Adrenal gland (tissue), 5 donors: ENCODE measurements at regions not wholly inside any gene's neighbourhood (a gene's known extent, or its start where the extent isn't known, plus 50 kb on each side); places are given as distances from the start of the nearest gene placed in this dataset.

Experiments
- POLR2A ChIP-seq, 2 donors: fragments of 450-650 bp; IDR thresholded peaks; one replicate each; pipeline ENCODE4 v1.6.1; 2017; ENCODE audit warnings: antibody characterized with exemption in 2 of 2, mild to moderate bottlenecking in 2 of 2, moderate library complexity in 1 of 2
- TF ChIP-seq, protein P1 (sequence below), 6 experiments: fragments of 450-650 bp in 4 of 6; fragments of 200-600 bp in 2 of 6; sonication (generic) in 1 of 6; IDR thresholded peaks; 1 replicate in 5 of 6; 2 replicates in 1 of 6; pipeline versions ENCODE4 v1.5.1 to v1.8.0; 2016 to 2021; ENCODE audit warnings: antibody characterized with exemption in 6 of 6, mild to moderate bottlenecking in 2 of 6, moderate library complexity in 1 of 6
- donor health status: DM: no; HTN: no; CAD: no.

DNA sequence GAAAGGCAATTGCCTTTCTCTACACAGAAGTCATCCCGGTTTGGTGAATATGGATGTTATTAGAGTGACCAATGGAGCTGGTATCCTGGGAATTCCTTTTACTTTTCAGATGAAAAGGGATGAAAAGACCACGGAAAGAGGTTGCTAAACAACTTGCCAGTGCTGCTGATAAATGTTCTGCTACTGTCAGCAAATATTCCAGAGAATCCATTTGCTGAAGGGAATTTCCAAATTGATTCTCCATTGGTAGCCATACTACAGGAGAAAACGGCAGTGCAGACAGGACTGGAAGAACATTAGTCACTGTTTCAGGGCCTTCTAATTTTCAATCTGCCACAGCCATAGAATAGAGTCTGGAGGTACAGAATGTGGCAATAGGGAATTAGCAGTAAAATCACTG, 451.5 kb downstream of the PCDH11X start:
- TF ChIP-seq, protein P1, sequence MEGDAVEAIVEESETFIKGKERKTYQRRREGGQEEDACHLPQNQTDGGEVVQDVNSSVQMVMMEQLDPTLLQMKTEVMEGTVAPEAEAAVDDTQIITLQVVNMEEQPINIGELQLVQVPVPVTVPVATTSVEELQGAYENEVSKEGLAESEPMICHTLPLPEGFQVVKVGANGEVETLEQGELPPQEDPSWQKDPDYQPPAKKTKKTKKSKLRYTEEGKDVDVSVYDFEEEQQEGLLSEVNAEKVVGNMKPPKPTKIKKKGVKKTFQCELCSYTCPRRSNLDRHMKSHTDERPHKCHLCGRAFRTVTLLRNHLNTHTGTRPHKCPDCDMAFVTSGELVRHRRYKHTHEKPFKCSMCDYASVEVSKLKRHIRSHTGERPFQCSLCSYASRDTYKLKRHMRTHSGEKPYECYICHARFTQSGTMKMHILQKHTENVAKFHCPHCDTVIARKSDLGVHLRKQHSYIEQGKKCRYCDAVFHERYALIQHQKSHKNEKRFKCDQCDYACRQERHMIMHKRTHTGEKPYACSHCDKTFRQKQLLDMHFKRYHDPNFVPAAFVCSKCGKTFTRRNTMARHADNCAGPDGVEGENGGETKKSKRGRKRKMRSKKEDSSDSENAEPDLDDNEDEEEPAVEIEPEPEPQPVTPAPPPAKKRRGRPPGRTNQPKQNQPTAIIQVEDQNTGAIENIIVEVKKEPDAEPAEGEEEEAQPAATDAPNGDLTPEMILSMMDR (IDR thresholded peaks at IDR 0.05) = no peak
- TF ChIP-seq POLR2A (IDR thresholded peaks at IDR 0.05) = no peak
